GM12864 (cell line): ENCODE measurements at regions not wholly inside any gene's neighbourhood (a gene's known extent, or its start where the extent isn't known, plus 50 kb on each side); places are given as distances from the start of the nearest gene placed in this dataset.

Experiments used
- DNase-seq: peaks from one replicate; pipeline ENCODE4 v3.0.0-alpha.2; 2011; ENCODE audit warnings: low read depth
- H3K4me3 ChIP-seq: 2 replicates; pipeline ENCODE4 v1.5.1; 2011; ENCODE audit warnings: mild to moderate bottlenecking, low read depth, low read length, control low read depth
- TF ChIP-seq, protein P1 (sequence below): IDR thresholded peaks from 2 replicates; pipeline ENCODE4 v1.5.1; 2011; ENCODE audit warnings: low read depth, mild to moderate bottlenecking, moderate library complexity, low read length, control low read depth, inconsistent platforms; ENCODE audit errors: missing control alignments

- no peak overlapping the region for H3K4me3 ChIP-seq
- DNase-seq = no peak
- TF ChIP-seq, protein P1, sequence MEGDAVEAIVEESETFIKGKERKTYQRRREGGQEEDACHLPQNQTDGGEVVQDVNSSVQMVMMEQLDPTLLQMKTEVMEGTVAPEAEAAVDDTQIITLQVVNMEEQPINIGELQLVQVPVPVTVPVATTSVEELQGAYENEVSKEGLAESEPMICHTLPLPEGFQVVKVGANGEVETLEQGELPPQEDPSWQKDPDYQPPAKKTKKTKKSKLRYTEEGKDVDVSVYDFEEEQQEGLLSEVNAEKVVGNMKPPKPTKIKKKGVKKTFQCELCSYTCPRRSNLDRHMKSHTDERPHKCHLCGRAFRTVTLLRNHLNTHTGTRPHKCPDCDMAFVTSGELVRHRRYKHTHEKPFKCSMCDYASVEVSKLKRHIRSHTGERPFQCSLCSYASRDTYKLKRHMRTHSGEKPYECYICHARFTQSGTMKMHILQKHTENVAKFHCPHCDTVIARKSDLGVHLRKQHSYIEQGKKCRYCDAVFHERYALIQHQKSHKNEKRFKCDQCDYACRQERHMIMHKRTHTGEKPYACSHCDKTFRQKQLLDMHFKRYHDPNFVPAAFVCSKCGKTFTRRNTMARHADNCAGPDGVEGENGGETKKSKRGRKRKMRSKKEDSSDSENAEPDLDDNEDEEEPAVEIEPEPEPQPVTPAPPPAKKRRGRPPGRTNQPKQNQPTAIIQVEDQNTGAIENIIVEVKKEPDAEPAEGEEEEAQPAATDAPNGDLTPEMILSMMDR = no peak
Observed at GRCh38 chr4:123846092-123846491, 449.5 kb downstream of the SPRY1 start.

DNA sequence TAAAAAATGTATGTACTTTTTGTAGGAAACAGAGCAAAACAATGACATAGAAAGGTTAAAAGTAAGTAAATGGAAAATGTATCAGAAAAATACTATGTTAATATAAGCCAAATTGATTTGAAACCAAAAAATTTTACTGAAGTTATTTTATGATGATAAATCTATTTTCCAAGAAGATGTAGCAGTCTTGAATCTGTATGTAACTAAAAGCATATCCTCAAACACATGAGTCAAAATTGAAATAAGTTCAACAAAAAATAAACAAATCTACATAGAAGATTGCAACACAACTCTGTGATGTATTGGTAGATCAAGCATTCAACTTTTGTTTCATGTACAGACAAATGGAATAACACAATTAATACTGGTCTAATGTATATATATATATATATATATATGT is 450.0 kb downstream of the SPRY1 start:
- TF ChIP-seq, protein P1 = no peak
- DNase-seq = no peak
- no peak overlapping the region for H3K4me3 ChIP-seq

DNA sequence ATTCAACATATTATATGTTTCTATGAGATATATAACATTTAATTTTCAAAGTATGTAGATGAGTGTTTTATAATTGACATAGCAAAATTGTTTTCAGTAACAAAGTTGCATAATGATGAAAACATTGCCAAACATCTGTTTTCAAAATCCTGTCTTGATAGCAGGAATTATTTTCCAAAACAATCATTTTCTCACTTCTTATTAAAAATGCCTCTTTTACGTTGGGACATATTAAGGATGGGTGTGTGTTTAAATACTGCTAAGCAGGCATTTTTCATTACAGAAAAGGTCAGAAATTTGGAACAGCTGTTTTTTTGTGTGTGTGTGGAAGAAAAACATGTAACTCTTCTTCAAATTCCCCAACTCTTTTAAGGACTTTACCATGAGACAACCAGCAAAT is 452.0 kb downstream of the SPRY1 start:
- H3K4me3 ChIP-seq = no peak overlapping the region
- TF ChIP-seq, protein P1 = no peak
- no peak for DNase-seq

GRCh38 chr4:123849495-123849894 is 452.9 kb downstream of the SPRY1 start:
- DNase-seq = no peak
- no peak overlapping the region for H3K4me3 ChIP-seq
- TF ChIP-seq, protein P1 = no peak

DNA sequence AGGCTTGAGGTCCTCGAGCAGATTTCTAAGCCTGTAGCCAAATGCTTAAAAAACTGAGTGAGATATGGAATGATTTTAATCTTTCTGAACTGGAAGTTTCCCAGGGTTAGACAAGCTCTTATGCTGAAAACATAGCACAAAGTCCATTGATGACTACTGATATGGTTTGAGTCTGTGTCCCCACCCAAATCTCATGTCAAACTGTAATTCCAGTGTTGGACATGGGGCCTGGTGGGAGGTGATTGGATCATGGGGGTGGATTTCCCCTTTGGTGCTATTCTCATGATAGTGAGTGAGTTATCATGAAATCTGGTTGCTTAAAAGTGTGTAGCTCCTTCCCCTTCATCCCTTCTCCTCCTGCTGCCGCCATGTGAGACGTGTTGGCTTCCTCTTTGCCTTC is 454.9 kb downstream of the SPRY1 start:
- no peak for DNase-seq
- H3K4me3 ChIP-seq = no peak overlapping the region
- TF ChIP-seq, protein P1 = no peak

GRCh38 chr4:123853651-123854050 is 457.1 kb downstream of the SPRY1 start:
- H3K4me3 ChIP-seq = no peak overlapping the region
- TF ChIP-seq, protein P1 = no peak
- DNase-seq = no peak

DNA sequence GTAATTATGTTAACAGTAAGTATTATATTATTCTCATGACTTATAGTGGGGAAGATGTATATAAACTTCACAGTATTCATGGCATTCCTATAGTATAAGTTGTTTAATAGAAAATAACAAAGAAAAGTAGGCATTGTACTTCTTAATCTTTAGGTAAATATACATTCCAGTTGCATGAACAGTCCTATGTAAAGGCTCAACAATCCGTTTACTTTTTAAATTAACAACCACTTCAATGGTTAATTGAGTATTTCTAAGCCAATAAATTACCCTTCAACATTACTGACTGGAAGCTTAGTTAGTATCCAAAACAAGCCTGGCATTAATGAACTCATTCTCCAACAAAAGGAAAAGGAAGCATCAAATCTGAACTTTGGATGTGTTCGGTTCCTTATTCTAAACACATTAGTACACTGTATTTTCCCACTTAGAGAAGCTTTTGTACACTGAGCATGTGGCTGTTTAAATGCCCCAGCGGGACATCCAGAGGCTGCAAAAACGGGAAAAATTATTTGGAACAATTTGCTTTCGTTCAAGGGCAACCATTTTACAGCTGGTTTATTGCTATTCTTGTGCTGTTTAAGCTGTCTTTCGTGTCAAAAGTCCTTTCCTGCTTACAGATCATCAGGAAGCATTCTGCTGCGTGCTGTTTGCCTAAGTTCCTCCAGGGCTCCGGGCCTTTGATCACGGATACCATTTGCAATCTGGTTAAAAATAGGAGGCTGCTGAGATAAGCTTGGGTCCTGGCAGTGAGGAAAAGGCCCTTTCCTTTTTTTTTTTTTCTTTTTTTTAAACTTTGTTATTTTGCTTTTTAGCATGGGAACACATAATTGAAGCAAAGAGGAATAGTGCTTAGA is 460.3 kb downstream of the SPRY1 start:
- DNase-seq = no peak
- no peak overlapping the region for H3K4me3 ChIP-seq
- TF ChIP-seq, protein P1 = no peak
